Testis (tissue), 2 donors: ENCODE measurements at regions not wholly inside any gene's neighbourhood (a gene's known extent, or its start where the extent isn't known, plus 50 kb on each side); places are given as distances from the start of the nearest gene placed in this dataset.

ENCODE experiments used
- CTCF ChIP-seq, 3 experiments: fragments of 450-650 bp in 2 of 3; fragments of 200-600 bp in 1 of 3; sonication (generic) in 1 of 3; IDR thresholded peaks; one replicate each; pipeline ENCODE4 v1.5.1; 2016 to 2019; ENCODE audit warnings: antibody characterized with exemption in 3 of 3, mild to moderate bottlenecking in 2 of 3, moderate library complexity in 1 of 3
- POLR2A ChIP-seq: fragments of 450-650 bp; IDR thresholded peaks from one replicate; pipeline ENCODE4 v1.6.1; 2017; ENCODE audit warnings: antibody characterized with exemption, mild to moderate bottlenecking, moderate library complexity

GRCh38 chr18:28947900-28948299 lies 771.0 kb upstream of the CDH2 start:
- no peak for TF ChIP-seq CTCF (IDR thresholded peaks at IDR 0.05)
- TF ChIP-seq POLR2A, result no peak
